ENCODE measurements at regions not wholly inside any gene's neighbourhood (a gene's known extent, or its start where the extent isn't known, plus 50 kb on each side); places are given as distances from the start of the nearest gene placed in this dataset.

GRCh38 chr10:57015187-57015586, 654.1 kb upstream of the ZWINT start:
- TF ChIP-seq CTCF (conservative IDR thresholded peaks at IDR 0.05; ENCODE audit: low read depth, low read length) = no peak
- no peak for TF ChIP-seq EZH2 (IDR thresholded peaks at IDR 0.05; ENCODE audit: borderline replicate concordance, low read depth, low read length, poor library complexity, severe bottlenecking)
